Ectodermal cell (in vitro differentiated cells): ENCODE measurements at regions not wholly inside any gene's neighbourhood (a gene's known extent, or its start where the extent isn't known, plus 50 kb on each side); places are given as distances from the start of the nearest gene placed in this dataset.

Experiments
- H3K27ac ChIP-seq: 2 replicates; pipeline ENCODE4 v1.7.0; 2013; ENCODE audit warnings: mild to moderate bottlenecking, low read depth, low read length; ENCODE audit not compliant: insufficient read depth, poor library complexity, severe bottlenecking
- H3K27me3 ChIP-seq: 2 replicates; pipeline ENCODE4 v1.7.0; 2013; ENCODE audit warnings: mild to moderate bottlenecking, low read length; ENCODE audit not compliant: insufficient read depth, control insufficient read depth, poor library complexity, severe bottlenecking
- H3K36me3 ChIP-seq: one replicate; pipeline ENCODE4 v1.7.0; 2013; ENCODE audit warnings: low read length; ENCODE audit not compliant: control insufficient read depth, insufficient read depth
- H3K4me1 ChIP-seq: one replicate; pipeline ENCODE4 v1.7.0; 2013; ENCODE audit warnings: low read length; ENCODE audit not compliant: control insufficient read depth, insufficient read depth
- H3K4me3 ChIP-seq: 2 replicates; pipeline ENCODE4 v1.7.0; 2013; ENCODE audit warnings: low read depth, low read length, control low read depth; ENCODE audit not compliant: insufficient read depth
- H3K9me3 ChIP-seq: 2 replicates; pipeline ENCODE4 v1.7.0; 2013; ENCODE audit warnings: mild to moderate bottlenecking, low read length, moderate library complexity; ENCODE audit not compliant: control insufficient read depth
- WGBS, 2 experiments: methylation state at CpG; one replicate each; pipeline ENCODE4 v1.1.7; 2013; ENCODE audit warnings: missing lambda C conversion rate in 2 of 2; 5-methylcytosine and 5-hydroxymethylcytosine counted together

- Histone ChIP-seq H3K36me3 (no peaks in the 10 kb centered on the region), H3K4me1 (no peaks in the 10 kb centered on the region), H3K27me3 (no peaks in the 10 kb centered on the region), H3K9me3 (no peaks in the 10 kb centered on the region), H3K4me3 (no peak overlapping the region), H3K27ac (no peak overlapping the region)
- 86 to 100% methylated on average over 1 of the region's 2 CpGs for WGBS, 2 experiments
Measured at GRCh38 chr1:177631770-177632169, 338.1 kb downstream of the SEC16B start.

GRCh38 chr1:177629526-177629925 is 340.3 kb downstream of the SEC16B start:
- Histone ChIP-seq H3K27ac (no peak overlapping the region), H3K27me3 (no peaks in the 10 kb centered on the region), H3K4me1 (no peaks in the 10 kb centered on the region), H3K4me3 (no peak overlapping the region), H3K9me3 (no peaks in the 10 kb centered on the region), H3K36me3 (no peaks in the 10 kb centered on the region)
- WGBS, 2 experiments = 100% methylated on average over 1 of the region's 1 CpG

GRCh38 chr1:177627148-177627910 is 342.5 kb downstream of the SEC16B start:
- no peaks in the 10 kb centered on the region for H3K9me3 ChIP-seq
- H3K27ac ChIP-seq = no peak overlapping the region
- 85 to 91% methylated on average over 3 to 4 of the region's 4 CpGs for WGBS, 2 experiments
- H3K27me3 ChIP-seq = no peaks in the 10 kb centered on the region
- no peaks in the 10 kb centered on the region for H3K4me1 ChIP-seq
- H3K4me3 ChIP-seq = no peak overlapping the region
- no peaks in the 10 kb centered on the region for H3K36me3 ChIP-seq

GRCh38 chr1:177620636-177621190 is 349.1 kb downstream of the SEC16B start:
- H3K9me3 ChIP-seq = no peaks in the 10 kb centered on the region
- H3K36me3 ChIP-seq = no peaks in the 10 kb centered on the region
- H3K27me3 ChIP-seq = no peaks in the 10 kb centered on the region
- WGBS, 2 experiments = 90 to 95% methylated on average over 4 of the region's 4 CpGs
- no peak overlapping the region for H3K4me3 ChIP-seq
- H3K27ac ChIP-seq = no peak overlapping the region
- H3K4me1 ChIP-seq = no peaks in the 10 kb centered on the region

GRCh38 chr1:177615251-177615650 is 354.6 kb downstream of the SEC16B start:
- 95 to 97% methylated on average over 1 to 3 of the region's 3 CpGs for WGBS, 2 experiments
- no peak overlapping the region for H3K27ac ChIP-seq
- H3K4me1 ChIP-seq = no peaks in the 10 kb centered on the region
- H3K4me3 ChIP-seq = no peak overlapping the region
- H3K9me3 ChIP-seq = no peaks in the 10 kb centered on the region
- H3K36me3 ChIP-seq = no peaks in the 10 kb centered on the region
- no peaks in the 10 kb centered on the region for H3K27me3 ChIP-seq

- Histone ChIP-seq H3K36me3 (no peaks in the 10 kb centered on the region), H3K4me3 (no peak overlapping the region), H3K27me3 (no peaks in the 10 kb centered on the region), H3K4me1 (no peaks in the 10 kb centered on the region), H3K9me3 (no peaks in the 10 kb centered on the region), H3K27ac (no peak overlapping the region)
- 90 to 95% methylated on average over 1 of the region's 1 CpG for WGBS, 2 experiments
Measured at GRCh38 chr1:177611402-177611801, 358.5 kb downstream of the SEC16B start.

GRCh38 chr1:177609953-177610352 is 359.9 kb downstream of the SEC16B start:
- 100% methylated on average over 1 of the region's 2 CpGs; no CpG with 5 or more reads in 1 of the 2 experiments for WGBS, 2 experiments
- no peaks in the 10 kb centered on the region for H3K4me1 ChIP-seq
- H3K36me3 ChIP-seq = no peaks in the 10 kb centered on the region
- no peaks in the 10 kb centered on the region for H3K27me3 ChIP-seq
- H3K27ac ChIP-seq = no peak overlapping the region
- no peak overlapping the region for H3K4me3 ChIP-seq
- no peaks in the 10 kb centered on the region for H3K9me3 ChIP-seq

GRCh38 chr1:177600936-177601335 is 368.9 kb downstream of the SEC16B start:
- no peaks in the 10 kb centered on the region for H3K9me3 ChIP-seq
- H3K27ac ChIP-seq = no peak overlapping the region
- H3K27me3 ChIP-seq = no peaks in the 10 kb centered on the region
- no peaks in the 10 kb centered on the region for H3K4me1 ChIP-seq
- 97 to 100% methylated on average over 1 of the region's 1 CpG for WGBS, 2 experiments
- no peak overlapping the region for H3K4me3 ChIP-seq
- no peaks in the 10 kb centered on the region for H3K36me3 ChIP-seq

- H3K4me3 ChIP-seq = no peak overlapping the region
- no peaks in the 10 kb centered on the region for H3K4me1 ChIP-seq
- 80 to 90% methylated on average over 2 of the region's 2 CpGs for WGBS, 2 experiments
- H3K36me3 ChIP-seq = no peaks in the 10 kb centered on the region
- H3K27me3 ChIP-seq = no peaks in the 10 kb centered on the region
- no peak overlapping the region for H3K27ac ChIP-seq
- no peaks in the 10 kb centered on the region for H3K9me3 ChIP-seq
Measured at GRCh38 chr1:177600321-177600720, 369.5 kb downstream of the SEC16B start.

- Histone ChIP-seq H3K36me3 (no peaks in the 10 kb centered on the region), H3K4me3 (no peak overlapping the region), H3K4me1 (no peaks in the 10 kb centered on the region), H3K27ac (no peak overlapping the region), H3K27me3 (no peaks in the 10 kb centered on the region), H3K9me3 (no peaks in the 10 kb centered on the region)
Measured at GRCh38 chr1:177597393-177597792, 372.5 kb downstream of the SEC16B start.
